Mesenchymal stem cell (in vitro differentiated cells and primary cell): ENCODE measurements at regions not wholly inside any gene's neighbourhood (a gene's known extent, or its start where the extent isn't known, plus 50 kb on each side); places are given as distances from the start of the nearest gene placed in this dataset.

Experiments
- DNase-seq: peaks from one replicate; pipeline ENCODE4 v3.0.0-alpha.2; 2013
- H2AFZ ChIP-seq: one replicate; pipeline ENCODE4 v1.6.1; 2013; ENCODE audit warnings: low read depth, mild to moderate bottlenecking, control low read depth, inconsistent platforms, low read length, moderate library complexity
- H2AK5ac ChIP-seq: 2 replicates; pipeline ENCODE4 v1.6.1; 2013; ENCODE audit warnings: low read length, moderate library complexity, mild to moderate bottlenecking, inconsistent platforms; ENCODE audit not compliant: severe bottlenecking
- H2BK120ac ChIP-seq: one replicate; pipeline ENCODE4 v1.6.1; 2013; ENCODE audit warnings: low read depth, mild to moderate bottlenecking, inconsistent platforms, low read length, moderate library complexity
- H2BK12ac ChIP-seq, 2 experiments: one replicate each; pipeline ENCODE4 v1.6.1; 2013; ENCODE audit warnings: inconsistent platforms in 2 of 2, low read length in 2 of 2, mild to moderate bottlenecking in 2 of 2, moderate library complexity in 2 of 2, control low read depth in 1 of 2
- H2BK15ac ChIP-seq: one replicate; pipeline ENCODE4 v1.6.1; 2013; ENCODE audit warnings: mild to moderate bottlenecking, low read depth, inconsistent platforms; ENCODE audit not compliant: poor library complexity, severe bottlenecking
- H2BK5ac ChIP-seq: 2 replicates; pipeline ENCODE4 v1.6.1; 2013; ENCODE audit warnings: low read depth, mild to moderate bottlenecking, low read length, control low read depth, inconsistent platforms; ENCODE audit not compliant: poor library complexity, severe bottlenecking
- H3K14ac ChIP-seq, 2 experiments: one replicate each; pipeline ENCODE4 v1.6.1; 2013; ENCODE audit warnings: inconsistent platforms in 2 of 2, low read length in 2 of 2, control low read depth in 1 of 2, mild to moderate bottlenecking in 1 of 2, moderate library complexity in 1 of 2
- H3K18ac ChIP-seq, 2 experiments: one replicate each; pipeline ENCODE4 v1.6.1; 2013; ENCODE audit warnings: inconsistent platforms in 2 of 2, low read length in 2 of 2, control low read depth in 1 of 2, low read depth in 1 of 2, mild to moderate bottlenecking in 1 of 2
- H3K23ac ChIP-seq, 2 experiments: one replicate each; pipeline ENCODE4 v1.6.1; 2013; ENCODE audit warnings: inconsistent platforms in 2 of 2, low read length in 2 of 2, mild to moderate bottlenecking in 2 of 2, moderate library complexity in 2 of 2, control low read depth in 1 of 2
- H3K27ac ChIP-seq: 2 replicates; pipeline ENCODE4 v1.5.1; 2013; ENCODE audit warnings: mild to moderate bottlenecking, moderate library complexity, low read length, control low read depth, inconsistent platforms; ENCODE audit not compliant: poor library complexity, severe bottlenecking
- H3K27me3 ChIP-seq, 2 experiments: 2 replicates each; pipeline versions ENCODE4 v1.6.1 to v1.7.0; 2013; ENCODE audit warnings: low read length in 2 of 2, mild to moderate bottlenecking in 2 of 2, moderate library complexity in 2 of 2, control low read depth in 1 of 2, inconsistent platforms in 1 of 2; ENCODE audit not compliant: control insufficient read depth in 1 of 2, insufficient read depth in 1 of 2
- H3K36me3 ChIP-seq, 2 experiments: 2 replicates each; pipeline versions ENCODE4 v1.6.1 to v1.7.0; 2013; ENCODE audit warnings: low read length in 2 of 2, control low read depth in 1 of 2, inconsistent platforms in 1 of 2, low read depth in 1 of 2, mild to moderate bottlenecking in 1 of 2; ENCODE audit not compliant: insufficient read depth in 2 of 2, control insufficient read depth in 1 of 2
- H3K4ac ChIP-seq, 2 experiments: one replicate each; pipeline ENCODE4 v1.6.1; 2013; ENCODE audit warnings: inconsistent platforms in 2 of 2, low read length in 2 of 2, mild to moderate bottlenecking in 2 of 2, moderate library complexity in 2 of 2, control low read depth in 1 of 2, low read depth in 1 of 2
- H3K4me1 ChIP-seq: 2 replicates; pipeline ENCODE4 v1.6.1; 2013; ENCODE audit warnings: low read depth, low read length, control low read depth; ENCODE audit not compliant: control insufficient read depth, insufficient read depth
- H3K4me2 ChIP-seq: 2 replicates; pipeline ENCODE4 v1.6.1; 2013; ENCODE audit warnings: low read length, mild to moderate bottlenecking, inconsistent platforms; ENCODE audit not compliant: poor library complexity, severe bottlenecking
- H3K4me3 ChIP-seq, 2 experiments: 2 replicates each; pipeline versions ENCODE4 v1.5.1 to v1.7.0; 2013; ENCODE audit warnings: low read length in 2 of 2, mild to moderate bottlenecking in 2 of 2, control low read depth in 1 of 2, low read depth in 1 of 2; ENCODE audit not compliant: insufficient read depth in 1 of 2
- H3K79me1 ChIP-seq: replicated peaks from 2 replicates; pipeline ENCODE4 v1.6.1; 2013; ENCODE audit warnings: mild to moderate bottlenecking, control low read depth, low read length, inconsistent platforms; ENCODE audit not compliant: poor library complexity, severe bottlenecking
- H3K9ac ChIP-seq: 2 replicates; pipeline ENCODE4 v1.7.0; 2013; ENCODE audit warnings: mild to moderate bottlenecking, low read length, moderate library complexity
- H3K9me3 ChIP-seq: 2 replicates; pipeline ENCODE4 v1.7.0; 2013; ENCODE audit warnings: mild to moderate bottlenecking, low read length; ENCODE audit not compliant: control insufficient read depth
- H4K8ac ChIP-seq: one replicate; pipeline ENCODE4 v1.6.1; 2013; ENCODE audit warnings: inconsistent platforms, mild to moderate bottlenecking, low read length, moderate library complexity
- H4K91ac ChIP-seq: one replicate; pipeline ENCODE4 v1.6.1; 2013; ENCODE audit warnings: mild to moderate bottlenecking, low read length, inconsistent platforms
- WGBS: methylation state at CpG from one replicate; pipeline ENCODE4 v1.1.7; 2013; ENCODE audit warnings: mixed read lengths; 5-methylcytosine and 5-hydroxymethylcytosine counted together

DNA sequence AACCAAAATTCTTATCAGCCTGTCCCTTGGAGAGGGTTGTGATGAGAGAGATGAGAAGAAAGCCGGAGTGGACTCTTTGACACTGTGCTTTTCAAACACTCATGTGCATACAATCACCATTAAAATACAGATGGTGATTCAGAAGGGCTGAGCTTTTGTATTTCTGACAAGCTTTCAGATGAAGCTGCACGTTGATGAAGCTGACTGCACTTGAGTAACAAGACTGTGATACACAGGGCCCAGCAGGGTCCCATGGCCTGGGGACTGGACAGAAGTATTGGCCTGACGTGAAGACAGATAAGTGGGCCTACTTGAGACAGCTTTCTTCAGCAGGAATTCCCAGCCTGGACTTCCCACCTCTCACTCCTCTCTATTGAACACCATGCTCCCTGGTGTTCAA, 258.2 kb downstream of the CHRM3 start:
- Histone ChIP-seq H3K23ac (no peak overlapping the region), H4K91ac (no peak overlapping the region), H3K4me2 (no peak overlapping the region), H3K9me3 (no peaks in the 10 kb centered on the region), H3K9ac (no peak overlapping the region), H3K18ac (no peak overlapping the region), H3K14ac (no peak overlapping the region), H2AFZ (no peak overlapping the region), H2BK120ac (no peak overlapping the region), H2AK5ac (no peak overlapping the region), H2BK12ac (no peak overlapping the region), H3K4ac (no peak overlapping the region), H4K8ac (no peak overlapping the region), H2BK15ac (no peak overlapping the region), H3K27ac (no peak overlapping the region), H3K79me1 (no peaks in the 10 kb centered on the region), H3K27me3 (no peaks in the 10 kb centered on the region), H3K4me1 (no peaks in the 10 kb centered on the region), H3K4me3 (no peak overlapping the region), H3K36me3 (no peaks in the 10 kb centered on the region), H2BK5ac (no peak overlapping the region)
- WGBS: 57% methylated on average over 2 of the region's 3 CpGs
- no peak for DNase-seq

DNA sequence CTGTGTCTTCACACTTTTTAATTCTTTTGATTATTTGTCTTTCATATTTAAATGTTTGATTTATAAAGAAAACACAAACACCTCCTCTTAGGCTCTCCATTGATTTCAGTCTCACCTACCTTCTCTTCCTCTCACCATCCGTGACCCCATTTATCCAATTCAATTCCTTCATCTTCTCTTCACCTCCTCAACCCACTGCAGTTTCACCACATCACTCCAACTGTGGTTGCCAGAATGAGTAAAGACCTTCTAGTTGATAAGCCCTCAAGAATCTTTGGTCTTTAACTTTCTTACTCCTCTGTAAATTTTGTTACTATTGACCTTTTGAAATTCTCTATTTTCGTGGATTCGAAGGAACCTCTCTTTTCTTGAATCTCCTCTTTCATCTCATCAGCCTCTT, 260.7 kb downstream of the CHRM3 start:
- H3K79me1 ChIP-seq: no peaks in the 10 kb centered on the region
- H3K4me1 ChIP-seq: no peaks in the 10 kb centered on the region
- H3K9ac ChIP-seq: no peak overlapping the region
- H2BK5ac ChIP-seq: no peak overlapping the region
- WGBS: 76% methylated on average over 3 of the region's 3 CpGs
- H2AFZ ChIP-seq: no peak overlapping the region
- no peak overlapping the region for H3K18ac ChIP-seq
- no peak overlapping the region for H4K91ac ChIP-seq
- H3K9me3 ChIP-seq: no peaks in the 10 kb centered on the region
- no peak overlapping the region for H2BK120ac ChIP-seq
- no peak overlapping the region for H3K14ac ChIP-seq
- H4K8ac ChIP-seq: no peak overlapping the region
- no peak overlapping the region for H3K27ac ChIP-seq
- no peak overlapping the region for H2BK12ac ChIP-seq
- no peak overlapping the region for H2AK5ac ChIP-seq
- no peaks in the 10 kb centered on the region for H3K27me3 ChIP-seq
- H3K36me3 ChIP-seq: no peaks in the 10 kb centered on the region
- no peak overlapping the region for H3K4ac ChIP-seq
- H3K4me2 ChIP-seq: no peak overlapping the region
- no peak overlapping the region for H3K23ac ChIP-seq
- no peak overlapping the region for H2BK15ac ChIP-seq
- DNase-seq: no peak
- H3K4me3 ChIP-seq: no peak overlapping the region

DNA sequence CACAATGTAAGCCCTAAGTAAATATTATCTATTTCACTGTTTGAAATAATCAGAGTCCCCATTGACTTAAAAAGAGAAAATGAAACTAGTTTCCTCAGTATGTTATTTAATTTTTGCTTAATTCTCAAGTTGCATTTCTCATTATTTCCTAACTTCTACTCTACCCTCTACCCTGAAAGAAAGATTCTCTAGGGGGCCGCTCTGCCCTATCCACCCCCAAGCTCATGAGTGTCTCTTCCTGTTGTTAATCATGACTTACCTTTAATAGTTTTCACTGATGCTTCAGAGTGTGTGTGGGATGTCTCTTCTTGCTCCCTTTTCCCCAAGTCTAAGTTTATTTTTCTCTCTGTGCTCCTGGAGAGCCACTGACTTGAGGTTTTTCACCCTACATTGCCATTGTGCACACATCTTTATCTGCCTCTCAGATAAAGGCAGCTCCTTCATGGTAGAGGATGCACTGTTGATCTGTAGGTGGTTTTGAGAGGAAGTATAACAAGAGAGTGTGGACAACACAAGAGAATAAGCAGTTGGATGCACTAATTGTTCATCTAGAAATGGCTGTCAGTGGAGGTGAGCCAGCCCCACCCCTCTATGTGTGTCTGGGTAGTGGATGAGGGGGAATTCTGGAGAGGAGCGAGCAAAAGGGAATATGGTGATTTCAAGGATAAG, 261.7 kb downstream of the CHRM3 start:
- no peaks in the 10 kb centered on the region for H3K27me3 ChIP-seq
- H2AFZ ChIP-seq: no peak overlapping the region
- no peak overlapping the region for H2BK12ac ChIP-seq
- H4K8ac ChIP-seq: no peak overlapping the region
- no peaks in the 10 kb centered on the region for H3K4me1 ChIP-seq
- no peak overlapping the region for H2BK5ac ChIP-seq
- 60% methylated on average over 2 of the region's 2 CpGs for WGBS
- H2BK120ac ChIP-seq: no peak overlapping the region
- no peaks in the 10 kb centered on the region for H3K9me3 ChIP-seq
- no peak overlapping the region for H3K9ac ChIP-seq
- no peak overlapping the region for H4K91ac ChIP-seq
- H3K4me3 ChIP-seq: no peak overlapping the region
- no peak overlapping the region for H3K23ac ChIP-seq
- no peak overlapping the region for H3K18ac ChIP-seq
- H3K79me1 ChIP-seq: no peaks in the 10 kb centered on the region
- no peak for DNase-seq
- no peak overlapping the region for H3K4ac ChIP-seq
- H3K36me3 ChIP-seq: no peaks in the 10 kb centered on the region
- no peak overlapping the region for H2BK15ac ChIP-seq
- no peak overlapping the region for H3K4me2 ChIP-seq
- H3K27ac ChIP-seq: no peak overlapping the region
- no peak overlapping the region for H3K14ac ChIP-seq
- no peak overlapping the region for H2AK5ac ChIP-seq

DNA sequence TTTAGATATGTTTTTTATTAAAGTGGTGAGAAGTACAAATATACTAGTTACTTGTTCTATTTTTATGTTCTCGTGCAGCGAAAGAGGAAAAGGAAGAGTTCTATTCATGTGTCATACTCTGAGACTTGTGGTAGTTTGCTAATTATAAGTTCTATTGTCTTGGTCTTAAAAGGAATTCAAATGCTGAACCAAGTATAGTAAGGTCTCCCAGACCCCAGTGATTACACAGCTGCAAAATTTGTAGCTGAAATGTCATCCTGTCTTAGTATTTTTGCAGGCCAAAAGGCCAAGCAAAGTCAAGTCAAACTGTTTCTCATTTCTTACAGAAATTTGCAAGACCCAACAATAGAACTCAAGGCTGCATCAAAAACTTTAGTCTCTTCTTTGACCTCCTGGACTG, 268.7 kb downstream of the CHRM3 start:
- no peak overlapping the region for H2BK12ac ChIP-seq
- no peaks in the 10 kb centered on the region for H3K79me1 ChIP-seq
- no peak overlapping the region for H2AK5ac ChIP-seq
- no peak overlapping the region for H3K27ac ChIP-seq
- H3K36me3 ChIP-seq: no peaks in the 10 kb centered on the region
- H2BK120ac ChIP-seq: no peak overlapping the region
- no peaks in the 10 kb centered on the region for H3K27me3 ChIP-seq
- DNase-seq: no peak
- H2BK5ac ChIP-seq: no peak overlapping the region
- H3K4me2 ChIP-seq: no peak overlapping the region
- WGBS: 100% methylated on average over 2 of the region's 2 CpGs
- H4K91ac ChIP-seq: no peak overlapping the region
- no peak overlapping the region for H3K4ac ChIP-seq
- no peak overlapping the region for H2BK15ac ChIP-seq
- H4K8ac ChIP-seq: no peak overlapping the region
- H3K18ac ChIP-seq: no peak overlapping the region
- H3K4me1 ChIP-seq: no peaks in the 10 kb centered on the region
- no peak overlapping the region for H3K23ac ChIP-seq
- H3K9me3 ChIP-seq: no peaks in the 10 kb centered on the region
- H3K9ac ChIP-seq: no peak overlapping the region
- H3K14ac ChIP-seq: no peak overlapping the region
- H3K4me3 ChIP-seq: no peak overlapping the region
- no peak overlapping the region for H2AFZ ChIP-seq
